Pulmonary artery endothelial cell (primary cell): ENCODE measurements at regions not wholly inside any gene's neighbourhood (a gene's known extent, or its start where the extent isn't known, plus 50 kb on each side); places are given as distances from the start of the nearest gene placed in this dataset.

Source experiments
- DNase-seq: peaks from one replicate; pipeline ENCODE4 v3.0.0-alpha.2; 2011; ENCODE audit warnings: low read depth, low spot score

DNA sequence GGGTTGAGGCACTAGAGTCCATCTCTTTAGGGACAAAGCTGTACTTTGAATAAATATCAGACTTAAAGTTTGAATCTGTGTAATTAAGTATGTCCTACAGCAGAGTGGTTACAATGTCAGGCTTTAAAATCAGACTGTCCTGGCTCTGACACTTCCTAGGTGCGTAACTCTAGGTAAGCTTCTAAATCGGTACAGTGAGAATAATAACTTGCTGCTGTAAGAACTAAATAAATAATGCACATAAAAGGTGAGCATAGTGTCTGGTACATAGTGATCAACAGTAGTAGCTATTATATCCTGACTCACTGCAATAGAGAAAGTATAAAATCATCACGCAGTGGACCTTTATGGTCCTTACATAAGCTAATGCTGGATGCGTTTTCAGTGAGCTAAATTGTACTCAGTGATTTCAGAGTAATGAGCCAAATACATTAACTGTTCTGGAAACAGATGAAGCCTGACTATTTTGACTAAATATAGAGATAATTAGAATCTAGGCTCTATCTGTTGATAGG, 72.2 kb upstream of the PDK4 start:
- DNase-seq: no peak

DNA sequence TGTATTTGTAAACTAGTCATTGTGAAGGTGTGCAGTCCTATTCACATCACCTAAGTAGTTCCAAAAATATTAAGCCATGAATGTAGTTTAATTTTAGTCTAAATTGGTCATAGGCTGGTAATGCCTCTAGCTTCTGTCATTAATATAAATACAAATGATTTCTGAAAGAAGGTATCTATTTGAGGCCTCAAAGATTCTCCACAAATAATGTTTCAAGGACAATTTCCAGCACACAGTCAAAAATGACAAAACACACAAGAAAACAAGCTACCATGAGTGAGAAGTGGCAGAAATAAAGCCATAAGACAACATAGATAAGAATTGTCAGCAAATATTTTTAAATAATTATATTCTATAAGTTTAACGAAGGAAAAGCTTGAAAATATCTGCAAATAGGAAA, 66.7 kb upstream of the PDK4 start:
- no peak for DNase-seq

DNA sequence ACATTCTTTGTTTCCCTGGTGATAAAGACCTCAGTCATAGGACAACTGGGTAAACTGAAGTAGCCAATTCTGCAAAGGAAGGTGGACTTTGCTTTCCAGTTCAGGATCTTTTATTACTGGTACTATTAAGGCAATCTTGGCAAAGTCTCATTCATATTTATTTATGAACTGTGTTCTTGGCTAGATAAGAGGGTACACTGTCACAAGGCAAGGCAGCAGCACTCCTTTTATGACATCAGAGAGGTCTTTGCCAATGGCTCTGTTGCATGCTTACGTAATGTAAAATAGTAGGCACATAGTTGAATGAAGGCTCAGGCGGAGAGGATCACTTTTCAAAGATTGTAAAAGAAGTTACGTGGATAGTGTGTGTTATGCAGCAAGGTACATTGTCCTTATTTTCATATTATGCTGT, 63.7 kb upstream of the PDK4 start:
- no peak for DNase-seq

DNA sequence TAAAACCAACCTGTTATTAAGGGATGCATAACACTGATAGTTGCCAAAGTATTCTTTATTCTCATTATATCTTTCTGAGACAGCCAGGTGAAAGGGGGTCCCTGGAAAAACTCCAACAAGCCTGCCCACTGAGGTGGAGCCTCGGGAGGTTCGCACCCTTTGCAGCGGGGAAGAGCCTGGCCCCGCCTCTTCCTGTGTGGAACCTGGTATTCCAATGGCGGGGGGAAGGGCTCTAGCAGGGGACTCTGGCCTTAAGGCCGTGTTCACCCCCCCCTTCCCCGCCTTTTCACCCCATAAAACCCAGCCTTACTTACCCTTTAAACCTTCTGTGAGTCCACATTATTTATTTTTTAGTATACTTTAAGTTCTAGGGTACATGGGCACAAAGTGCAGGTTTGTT, 62.4 kb upstream of the PDK4 start:
- no peak for DNase-seq

DNA sequence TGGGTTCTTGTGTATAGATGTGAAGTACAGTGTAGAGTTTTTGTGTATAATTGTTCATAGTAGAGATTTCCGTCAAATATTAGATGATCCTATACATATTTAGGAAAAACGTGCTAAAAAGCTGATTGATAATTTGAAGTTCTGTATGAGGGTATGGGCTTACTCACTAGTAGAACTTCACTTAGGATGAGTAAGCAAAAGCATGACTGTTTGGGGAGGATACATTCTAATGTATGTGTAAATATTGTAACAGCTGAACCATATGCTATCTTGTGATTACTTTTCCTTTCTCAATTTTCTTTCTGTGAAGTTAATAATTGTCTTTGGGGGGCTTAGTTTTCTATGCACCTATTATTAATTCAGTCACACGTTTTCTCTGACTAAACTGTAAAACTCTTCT, 53.2 kb upstream of the PDK4 start:
- no peak for DNase-seq

DNA sequence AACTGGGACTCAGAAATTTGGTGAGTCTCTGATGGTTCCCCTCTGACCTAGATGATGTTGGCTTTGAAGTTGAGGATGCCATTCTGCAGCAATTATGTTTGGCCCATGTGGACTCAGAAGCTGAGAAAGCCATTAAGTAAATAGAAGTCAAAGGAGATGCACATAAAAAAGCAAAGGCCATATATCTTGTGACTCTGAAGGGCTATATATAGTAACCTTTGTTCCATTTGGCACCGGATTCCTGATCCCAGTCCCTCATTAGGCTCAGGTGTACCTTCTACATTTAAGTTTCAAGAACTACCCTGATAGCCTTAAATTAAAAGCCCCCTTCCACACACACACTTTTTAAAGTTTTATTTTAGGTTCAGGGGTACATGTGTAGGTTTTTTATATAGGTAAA, 50.0 kb upstream of the PDK4 start:
- DNase-seq: no peak
